CD14-positive monocyte (primary cell): ENCODE measurements at regions not wholly inside any gene's neighbourhood (a gene's known extent, or its start where the extent isn't known, plus 50 kb on each side); places are given as distances from the start of the nearest gene placed in this dataset.

Experiments used
- DNase-seq, 3 donors: peaks; one replicate each; pipeline ENCODE4 v3.0.0-alpha.2; 2011 to 2022
- H2AFZ ChIP-seq: 2 replicates; pipeline ENCODE4 v1.6.0; 2012; ENCODE audit warnings: mild to moderate bottlenecking, low read depth, low read length, inconsistent platforms; ENCODE audit not compliant: insufficient read depth, poor library complexity, severe bottlenecking
- H3K27ac ChIP-seq, 2 donors: 1 replicate in 1 of 2; 2 replicates in 1 of 2; pipeline ENCODE4 v1.5.1; 2012 to 2013; ENCODE audit warnings: low read length in 2 of 2, control low read depth in 1 of 2, inconsistent platforms in 1 of 2, low read depth in 1 of 2, mild to moderate bottlenecking in 1 of 2
- H3K27me3 ChIP-seq, 2 donors: one replicate each; pipeline versions ENCODE4 v1.6.0 to v1.6.1; 2011 to 2013; ENCODE audit warnings: low read length in 2 of 2; ENCODE audit not compliant: control insufficient read depth in 2 of 2, insufficient read depth in 2 of 2
- H3K36me3 ChIP-seq, 2 donors: replicated peaks in 1 of 2; 1 replicate in 1 of 2; 2 replicates in 1 of 2; pipeline versions ENCODE4 v1.5.1 to v1.6.1; 2012 to 2013; ENCODE audit warnings: low read length in 2 of 2, control low read depth in 1 of 2, inconsistent platforms in 1 of 2, mild to moderate bottlenecking in 1 of 2; ENCODE audit not compliant: insufficient read depth in 2 of 2, control insufficient read depth in 1 of 2
- H3K4me1 ChIP-seq, 2 donors: 1 replicate in 1 of 2; 2 replicates in 1 of 2; pipeline versions ENCODE4 v1.5.1 to v1.6.1; 2012 to 2013; ENCODE audit warnings: low read length in 2 of 2, control low read depth in 1 of 2, inconsistent platforms in 1 of 2, mild to moderate bottlenecking in 1 of 2, moderate library complexity in 1 of 2; ENCODE audit not compliant: insufficient read depth in 2 of 2, control insufficient read depth in 1 of 2
- H3K4me2 ChIP-seq: replicated peaks from 2 replicates; pipeline ENCODE3; 2012; ENCODE audit warnings: low read length, moderate library complexity, mild to moderate bottlenecking; ENCODE audit not compliant: poor library complexity, severe bottlenecking; ENCODE audit errors: extremely low read depth
- H3K4me3 ChIP-seq, 3 experiments: fragments of 200-600 bp in 1 of 3; sonication (generic) in 1 of 3; replicated peaks in 1 of 3; 1 replicate in 2 of 3; 2 replicates in 1 of 3; pipeline ENCODE4 v1.5.1; 2011 to 2013; ENCODE audit warnings: low read length in 3 of 3, mild to moderate bottlenecking in 3 of 3, control low read depth in 2 of 3, low read depth in 2 of 3, inconsistent platforms in 1 of 3, moderate library complexity in 1 of 3
- H3K79me2 ChIP-seq: 2 replicates; pipeline ENCODE4 v1.6.0; 2012; ENCODE audit warnings: mild to moderate bottlenecking, control low read depth, inconsistent platforms, low read length, moderate library complexity; ENCODE audit not compliant: insufficient read depth
- H3K9ac ChIP-seq: 2 replicates; pipeline ENCODE4 v1.6.0; 2017; ENCODE audit warnings: low read length, mild to moderate bottlenecking; ENCODE audit not compliant: insufficient read depth, poor library complexity, severe bottlenecking
- H3K9me3 ChIP-seq, 2 donors: replicated peaks in 1 of 2; 1 replicate in 1 of 2; 2 replicates in 1 of 2; pipeline versions ENCODE4 v1.5.1 to v1.6.1; 2012 to 2013; ENCODE audit warnings: low read length in 2 of 2, control low read depth in 1 of 2; ENCODE audit not compliant: control insufficient read depth in 1 of 2, insufficient read depth in 1 of 2
- H4K20me1 ChIP-seq: 2 replicates; pipeline ENCODE4 v1.6.0; 2012; ENCODE audit warnings: mild to moderate bottlenecking, low read length, control low read depth, moderate library complexity; ENCODE audit not compliant: insufficient read depth
- H3K27ac Mint-ChIP-seq, 7 donors: one replicate each; pipeline ENCODE4 v1.8.0; 2020; ENCODE audit warnings: mild to moderate bottlenecking in 7 of 7, mixed read lengths in 7 of 7, moderate library complexity in 6 of 7, inconsistent platforms in 2 of 7
- H3K27me3 Mint-ChIP-seq, 3 donors: one replicate each; pipeline ENCODE4 v1.8.0; 2021 to 2022; ENCODE audit warnings: low read depth in 3 of 3, mild to moderate bottlenecking in 3 of 3, mixed read lengths in 3 of 3, moderate library complexity in 3 of 3, inconsistent platforms in 1 of 3
- H3K36me3 Mint-ChIP-seq, 2 donors: one replicate each; pipeline ENCODE4 v1.8.0; 2020; ENCODE audit warnings: mixed read lengths in 2 of 2, inconsistent platforms in 1 of 2, mild to moderate bottlenecking in 1 of 2
- H3K4me1 Mint-ChIP-seq: one replicate; pipeline ENCODE4 v1.8.0; 2020; ENCODE audit warnings: mild to moderate bottlenecking, mixed read lengths
- H3K4me3 Mint-ChIP-seq, 2 donors: one replicate each; pipeline ENCODE4 v1.8.0; 2020; ENCODE audit warnings: mild to moderate bottlenecking in 2 of 2, mixed read lengths in 2 of 2, moderate library complexity in 1 of 2
- H3K9me3 Mint-ChIP-seq, 7 donors: one replicate each; pipeline ENCODE4 v1.8.0; 2020 to 2022; ENCODE audit warnings: mixed read lengths in 7 of 7, mild to moderate bottlenecking in 6 of 7, moderate library complexity in 6 of 7, inconsistent platforms in 2 of 7
- WGBS: methylation state at CpG from one replicate; pipeline ENCODE4 v1.1.5; 2013; ENCODE audit warnings: missing lambda C conversion rate; ENCODE audit not compliant: insufficient coverage; 5-methylcytosine and 5-hydroxymethylcytosine counted together
- intact Hi-C, 2 donors: fragments of 100-400 bp; cut with micrococcal nuclease; formaldehyde crosslinking; loops; one replicate each; pipeline versions ENCODE4 v1.15.0 to v1.15.1; 2023
- TF ChIP-seq, protein P1 (sequence below): fragments of 200-600 bp; IDR thresholded peaks from one replicate; pipeline ENCODE4 v1.8.0; 2022; ENCODE audit warnings: antibody characterized with exemption, mild to moderate bottlenecking

DNA sequence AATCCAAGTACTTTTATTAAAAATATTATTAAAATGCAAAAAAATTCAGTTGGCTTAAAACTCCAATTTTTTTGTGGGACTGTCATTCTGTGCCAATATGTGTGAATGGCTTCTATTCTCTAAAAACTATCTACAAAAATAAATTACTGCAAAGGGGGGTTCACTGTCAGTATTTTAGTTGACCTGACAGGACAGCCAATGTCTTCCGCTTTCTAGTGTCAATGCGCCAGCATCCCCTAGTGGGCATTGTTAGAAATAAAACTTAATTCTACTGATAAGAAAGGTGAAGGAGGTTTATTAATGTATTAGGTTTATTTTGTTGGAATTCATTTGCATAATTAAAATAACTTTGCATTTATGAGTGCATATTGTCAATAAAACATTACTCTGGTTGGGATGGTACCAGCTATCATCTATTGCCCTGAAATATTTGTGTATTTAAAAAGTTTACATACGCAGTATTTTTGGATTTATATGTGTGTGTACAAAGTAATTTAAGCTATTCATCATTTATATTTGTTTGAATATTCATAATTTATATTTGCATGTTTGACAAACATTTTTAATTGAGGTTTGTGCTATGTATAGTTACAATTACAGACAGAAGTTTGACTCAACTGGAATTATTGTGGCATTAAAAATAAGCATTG is 527.2 kb downstream of the FLRT2 start:
- H3K36me3 Mint-ChIP-seq, result no peaks in the 10 kb centered on the region
- intact Hi-C loops, result no loop called here
- Histone ChIP-seq H3K4me3 (no peak overlapping the region), H3K9me3 (no peaks in the 10 kb centered on the region), H3K27me3 (no peaks in the 10 kb centered on the region), H2AFZ (no peak overlapping the region), H4K20me1 (no peaks in the 10 kb centered on the region), H3K4me2 (no peak overlapping the region), H3K4me1 (no peaks in the 10 kb centered on the region), H3K79me2 (no peaks in the 10 kb centered on the region), H3K27ac (no peak overlapping the region), H3K9ac (no peak overlapping the region), H3K36me3 (no peaks in the 10 kb centered on the region)
- H3K4me3 Mint-ChIP-seq, result no peak overlapping the region
- no peaks in the 10 kb centered on the region for H3K27me3 Mint-ChIP-seq
- DNase-seq, result peak; percentile 2 to 23 (median 12)
- no peaks in the 10 kb centered on the region for H3K4me1 Mint-ChIP-seq
- TF ChIP-seq, protein P1, sequence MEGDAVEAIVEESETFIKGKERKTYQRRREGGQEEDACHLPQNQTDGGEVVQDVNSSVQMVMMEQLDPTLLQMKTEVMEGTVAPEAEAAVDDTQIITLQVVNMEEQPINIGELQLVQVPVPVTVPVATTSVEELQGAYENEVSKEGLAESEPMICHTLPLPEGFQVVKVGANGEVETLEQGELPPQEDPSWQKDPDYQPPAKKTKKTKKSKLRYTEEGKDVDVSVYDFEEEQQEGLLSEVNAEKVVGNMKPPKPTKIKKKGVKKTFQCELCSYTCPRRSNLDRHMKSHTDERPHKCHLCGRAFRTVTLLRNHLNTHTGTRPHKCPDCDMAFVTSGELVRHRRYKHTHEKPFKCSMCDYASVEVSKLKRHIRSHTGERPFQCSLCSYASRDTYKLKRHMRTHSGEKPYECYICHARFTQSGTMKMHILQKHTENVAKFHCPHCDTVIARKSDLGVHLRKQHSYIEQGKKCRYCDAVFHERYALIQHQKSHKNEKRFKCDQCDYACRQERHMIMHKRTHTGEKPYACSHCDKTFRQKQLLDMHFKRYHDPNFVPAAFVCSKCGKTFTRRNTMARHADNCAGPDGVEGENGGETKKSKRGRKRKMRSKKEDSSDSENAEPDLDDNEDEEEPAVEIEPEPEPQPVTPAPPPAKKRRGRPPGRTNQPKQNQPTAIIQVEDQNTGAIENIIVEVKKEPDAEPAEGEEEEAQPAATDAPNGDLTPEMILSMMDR, result peak; percentile 96
- WGBS, result no CpG with 5 or more reads among the region's 3 CpGs
- no peaks in the 10 kb centered on the region for H3K9me3 Mint-ChIP-seq
- no peak overlapping the region for H3K27ac Mint-ChIP-seq

DNA sequence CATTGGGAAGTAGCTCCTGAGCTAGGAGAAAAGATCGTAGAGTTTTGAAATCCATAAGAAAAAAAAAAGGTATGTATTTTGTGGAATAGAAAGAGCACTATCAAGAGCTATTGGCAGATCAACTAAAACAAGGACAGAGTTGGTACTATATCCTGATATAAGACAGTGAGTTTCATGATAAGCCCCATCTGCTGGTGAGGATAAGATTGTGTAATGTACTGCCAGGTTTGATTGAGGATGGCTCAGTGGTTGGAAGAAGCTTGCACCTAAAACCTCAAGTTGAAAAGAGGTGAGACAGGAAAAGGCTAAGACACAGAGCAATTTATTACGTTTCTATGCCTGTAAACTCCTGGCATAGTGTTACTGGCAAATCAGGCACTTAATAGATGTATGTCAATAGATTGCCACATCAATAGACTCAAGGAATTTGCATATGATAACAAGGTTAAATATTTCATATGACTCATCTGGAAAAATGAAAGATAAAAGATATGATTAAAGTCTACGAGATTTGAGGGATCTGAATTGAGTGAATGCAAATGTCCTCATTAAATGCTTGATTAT is 525.6 kb downstream of the FLRT2 start:
- Histone ChIP-seq H3K9ac (no peak overlapping the region), H2AFZ (no peak overlapping the region), H4K20me1 (no peaks in the 10 kb centered on the region), H3K27me3 (no peaks in the 10 kb centered on the region), H3K79me2 (no peaks in the 10 kb centered on the region), H3K4me1 (no peaks in the 10 kb centered on the region), H3K4me3 (no peak overlapping the region), H3K36me3 (no peaks in the 10 kb centered on the region), H3K27ac (no peak overlapping the region), H3K4me2 (no peak overlapping the region), H3K9me3 (no peaks in the 10 kb centered on the region)
- H3K36me3 Mint-ChIP-seq, result no peaks in the 10 kb centered on the region
- H3K9me3 Mint-ChIP-seq, result no peaks in the 10 kb centered on the region
- TF ChIP-seq, protein P1, result no peak
- no peaks in the 10 kb centered on the region for H3K4me1 Mint-ChIP-seq
- intact Hi-C loops, result no loop called here
- H3K4me3 Mint-ChIP-seq, result no peak overlapping the region
- DNase-seq, result no peak
- H3K27me3 Mint-ChIP-seq, result no peaks in the 10 kb centered on the region
- 83% methylated on average over 2 of the region's 3 CpGs for WGBS
- H3K27ac Mint-ChIP-seq, result no peak overlapping the region
